Gastroesophageal sphincter (tissue), 4 donors: ENCODE measurements at regions not wholly inside any gene's neighbourhood (a gene's known extent, or its start where the extent isn't known, plus 50 kb on each side); places are given as distances from the start of the nearest gene placed in this dataset.

ENCODE experiments used
- ATAC-seq: fragments of 150-250 bp; one replicate; pipeline ENCODE4 v1.9.1; 2016; ENCODE audit warnings: mild to moderate bottlenecking, moderate library complexity
- H3K27ac ChIP-seq, 4 donors: fragments of 200-600 bp; sonication (generic) in 3 of 4; 1 replicate in 3 of 4; 2 replicates in 1 of 4; pipeline ENCODE4 v1.5.1; 2016 to 2019
- H3K27me3 ChIP-seq: fragments of 200-600 bp; sonication (generic); one replicate; pipeline ENCODE4 v1.5.1; 2019
- H3K36me3 ChIP-seq, 2 donors: fragments of 200-600 bp; sonication (generic); one replicate each; pipeline ENCODE4 v1.5.1; 2019; ENCODE audit warnings: control low read depth in 1 of 2
- H3K4me1 ChIP-seq, 3 donors: fragments of 200-600 bp; sonication (generic); 1 replicate in 2 of 3; 2 replicates in 1 of 3; pipeline ENCODE4 v1.5.1; 2016 to 2019; ENCODE audit warnings: control low read depth in 2 of 3
- H3K4me3 ChIP-seq, 2 donors: fragments of 200-600 bp; sonication (generic); one replicate each; pipeline ENCODE4 v1.5.1; 2019; ENCODE audit warnings: mild to moderate bottlenecking in 1 of 2, moderate library complexity in 1 of 2
- H3K9me3 ChIP-seq, 3 donors: fragments of 200-600 bp; sonication (generic); one replicate each; pipeline ENCODE4 v1.5.1; 2017 to 2019; ENCODE audit warnings: control low read depth in 2 of 3
- EP300 ChIP-seq: sonication (generic); formaldehyde crosslinking; IDR thresholded peaks from one replicate; pipeline ENCODE4 v1.6.1; 2017; ENCODE audit warnings: antibody characterized with exemption, mild to moderate bottlenecking
- POLR2A ChIP-seq, 2 donors: fragments of 450-650 bp; IDR thresholded peaks; one replicate each; pipeline ENCODE4 v1.6.1; 2017; ENCODE audit warnings: antibody characterized with exemption in 2 of 2, mild to moderate bottlenecking in 2 of 2, moderate library complexity in 1 of 2
- POLR2AphosphoS5 ChIP-seq: sonication (generic); formaldehyde crosslinking; IDR thresholded peaks from one replicate; pipeline ENCODE4 v1.6.1; 2017; ENCODE audit warnings: antibody characterized with exemption
- WGBS, 2 donors: methylation state at CpG; one replicate each; pipeline ENCODE4 v1.1.5; 2018; ENCODE audit warnings: low coverage in 1 of 2; 5-methylcytosine and 5-hydroxymethylcytosine counted together
- TF ChIP-seq, protein P1 (sequence below), 4 experiments: fragments of 200-600 bp in 2 of 4; fragments of 450-650 bp in 2 of 4; sonication (generic) in 1 of 4; IDR thresholded peaks; one replicate each; pipeline ENCODE4 v1.5.1; 2017 to 2019; ENCODE audit warnings: antibody characterized with exemption in 4 of 4, mild to moderate bottlenecking in 2 of 4, moderate library complexity in 2 of 4

DNA sequence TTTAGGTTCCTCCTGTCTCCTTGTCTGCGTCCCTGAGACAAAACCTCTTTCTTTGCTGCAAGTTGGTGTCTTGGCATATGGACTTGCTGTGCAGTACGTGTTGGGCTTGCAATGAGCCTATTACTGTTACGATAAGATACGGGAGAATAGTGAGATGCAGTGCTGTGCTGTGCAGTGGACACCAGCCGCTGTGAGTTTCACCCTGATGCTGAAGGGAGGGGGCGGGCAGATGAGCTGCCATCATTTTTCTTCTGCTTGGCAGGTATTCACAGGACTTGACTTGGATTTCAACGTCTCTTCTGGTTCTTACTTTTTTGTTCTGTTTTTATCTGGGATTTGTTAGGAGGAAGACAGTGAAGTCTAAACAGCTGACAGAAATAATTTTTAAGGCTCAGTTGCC is 257.1 kb upstream of the PITRM1 start:
- no peak for TF ChIP-seq POLR2A (IDR thresholded peaks at IDR 0.05)
- TF ChIP-seq, protein P1, sequence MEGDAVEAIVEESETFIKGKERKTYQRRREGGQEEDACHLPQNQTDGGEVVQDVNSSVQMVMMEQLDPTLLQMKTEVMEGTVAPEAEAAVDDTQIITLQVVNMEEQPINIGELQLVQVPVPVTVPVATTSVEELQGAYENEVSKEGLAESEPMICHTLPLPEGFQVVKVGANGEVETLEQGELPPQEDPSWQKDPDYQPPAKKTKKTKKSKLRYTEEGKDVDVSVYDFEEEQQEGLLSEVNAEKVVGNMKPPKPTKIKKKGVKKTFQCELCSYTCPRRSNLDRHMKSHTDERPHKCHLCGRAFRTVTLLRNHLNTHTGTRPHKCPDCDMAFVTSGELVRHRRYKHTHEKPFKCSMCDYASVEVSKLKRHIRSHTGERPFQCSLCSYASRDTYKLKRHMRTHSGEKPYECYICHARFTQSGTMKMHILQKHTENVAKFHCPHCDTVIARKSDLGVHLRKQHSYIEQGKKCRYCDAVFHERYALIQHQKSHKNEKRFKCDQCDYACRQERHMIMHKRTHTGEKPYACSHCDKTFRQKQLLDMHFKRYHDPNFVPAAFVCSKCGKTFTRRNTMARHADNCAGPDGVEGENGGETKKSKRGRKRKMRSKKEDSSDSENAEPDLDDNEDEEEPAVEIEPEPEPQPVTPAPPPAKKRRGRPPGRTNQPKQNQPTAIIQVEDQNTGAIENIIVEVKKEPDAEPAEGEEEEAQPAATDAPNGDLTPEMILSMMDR (IDR thresholded peaks at IDR 0.05): no peak
- H3K4me1 ChIP-seq: peaks cover 0 to 40% (median 6%) of the 10 kb centered on the region in 3 donors
- 3 to 51% methylated on average over 5 of the region's 7 CpGs for WGBS, 2 donors
- H3K4me3 ChIP-seq: no peak overlapping the region
- ATAC-seq: no peak
- H3K27ac ChIP-seq: peak overlapping the region in 2 of 4 donors; percentile 38 to 49
- no peaks in the 10 kb centered on the region for H3K9me3 ChIP-seq
- H3K36me3 ChIP-seq: no peaks in the 10 kb centered on the region
- H3K27me3 ChIP-seq: no peaks in the 10 kb centered on the region

DNA sequence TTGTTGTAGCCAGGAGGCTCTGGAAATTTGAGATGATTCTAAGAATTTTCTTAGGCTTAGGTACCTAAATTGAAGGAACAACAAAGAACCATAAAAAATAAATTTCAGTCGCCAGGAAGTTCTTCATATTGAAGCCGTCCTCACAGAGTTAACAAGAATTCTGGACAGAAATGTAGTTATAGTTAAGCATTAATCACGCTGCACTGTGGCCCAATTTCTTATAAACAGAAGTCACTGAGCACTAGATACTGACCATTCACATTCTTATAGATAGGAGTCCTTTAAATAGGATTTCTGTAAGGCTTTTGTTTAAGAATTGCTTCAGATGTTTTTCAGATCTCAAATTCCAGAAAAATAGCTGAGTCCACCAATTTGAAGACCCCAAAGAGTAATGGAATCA is 256.2 kb upstream of the PITRM1 start:
- Histone ChIP-seq H3K36me3 (no peaks in the 10 kb centered on the region), H3K4me1 (peaks cover 0 to 40% (median 6%) of the 10 kb centered on the region in 3 donors), H3K27me3 (no peaks in the 10 kb centered on the region), H3K9me3 (no peaks in the 10 kb centered on the region), H3K27ac (peak overlapping the region in 3 of 4 donors; percentile 9 to 75 (median 68)), H3K4me3 (no peak overlapping the region)
- TF ChIP-seq POLR2AphosphoS5 (no peak), POLR2A (IDR thresholded peaks at IDR 0.05) (no peak), EP300 (no peak)
- TF ChIP-seq, protein P1 (IDR thresholded peaks at IDR 0.05): no peak
- 74 to 84% methylated on average over 3 of the region's 3 CpGs for WGBS, 2 donors
- ATAC-seq: no peak

DNA sequence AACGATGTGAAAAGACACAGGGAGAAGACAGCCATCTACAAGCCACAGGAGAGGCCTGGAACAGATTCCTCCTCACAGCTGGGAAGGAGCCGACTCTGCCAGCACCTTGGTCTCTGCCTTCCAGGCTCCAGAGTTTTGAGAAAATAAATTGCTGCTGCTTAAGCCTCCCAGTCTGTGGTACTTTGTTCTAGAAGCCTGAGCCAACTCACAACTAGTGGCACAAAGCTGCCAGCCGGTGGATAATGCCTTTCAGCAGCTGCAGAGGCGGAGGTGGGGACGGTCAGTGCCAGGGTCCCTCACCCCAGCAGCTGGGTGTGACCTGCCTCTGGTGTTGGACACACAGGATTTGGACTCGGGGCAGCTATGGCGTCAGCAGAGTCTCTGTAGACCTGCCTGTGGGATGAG is 255.4 kb upstream of the PITRM1 start:
- ATAC-seq: no peak
- no peaks in the 10 kb centered on the region for H3K36me3 ChIP-seq
- H3K27ac ChIP-seq: peak overlapping the region in 3 of 4 donors; percentile 21 to 75 (median 68)
- WGBS, 2 donors: 40 to 44% methylated on average over 3 of the region's 7 CpGs
- H3K4me1 ChIP-seq: peaks cover 0 to 40% (median 6%) of the 10 kb centered on the region in 3 donors
- H3K27me3 ChIP-seq: no peaks in the 10 kb centered on the region
- no peaks in the 10 kb centered on the region for H3K9me3 ChIP-seq
- no peak for TF ChIP-seq POLR2AphosphoS5
- no peak for TF ChIP-seq POLR2A (IDR thresholded peaks at IDR 0.05)
- TF ChIP-seq EP300: no peak
- TF ChIP-seq, protein P1 (IDR thresholded peaks at IDR 0.05): no peak
- H3K4me3 ChIP-seq: no peak overlapping the region

DNA sequence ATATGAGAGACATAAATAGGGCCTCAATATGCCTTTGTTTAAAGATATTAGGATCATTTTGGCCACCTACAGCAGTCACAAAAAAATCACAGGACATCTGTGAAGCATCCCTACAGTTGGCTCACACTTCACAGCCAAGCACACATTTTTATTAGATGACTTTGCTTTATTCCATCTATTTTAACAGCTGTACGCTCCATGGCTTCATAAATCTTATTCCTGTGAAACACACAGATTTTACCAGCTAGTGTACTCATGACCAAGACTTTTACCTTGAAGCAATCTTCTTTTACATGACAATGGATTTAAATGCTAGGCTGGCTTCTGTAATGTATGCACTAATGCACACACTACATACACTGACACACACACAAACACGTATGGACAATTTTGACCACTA is 254.8 kb upstream of the PITRM1 start:
- no peaks in the 10 kb centered on the region for H3K9me3 ChIP-seq
- no peaks in the 10 kb centered on the region for H3K27me3 ChIP-seq
- H3K36me3 ChIP-seq: no peaks in the 10 kb centered on the region
- TF ChIP-seq POLR2A (IDR thresholded peaks at IDR 0.05) (no peak), POLR2AphosphoS5 (no peak), EP300 (no peak)
- TF ChIP-seq, protein P1 (IDR thresholded peaks at IDR 0.05): no peak
- no peak overlapping the region for H3K4me3 ChIP-seq
- peak overlapping the region in 2 of 4 donors; percentile 68 to 75 for H3K27ac ChIP-seq
- H3K4me1 ChIP-seq: peaks cover 0 to 40% (median 6%) of the 10 kb centered on the region in 3 donors
- no peak for ATAC-seq
- 58 to 69% methylated on average over 2 of the region's 2 CpGs for WGBS, 2 donors

DNA sequence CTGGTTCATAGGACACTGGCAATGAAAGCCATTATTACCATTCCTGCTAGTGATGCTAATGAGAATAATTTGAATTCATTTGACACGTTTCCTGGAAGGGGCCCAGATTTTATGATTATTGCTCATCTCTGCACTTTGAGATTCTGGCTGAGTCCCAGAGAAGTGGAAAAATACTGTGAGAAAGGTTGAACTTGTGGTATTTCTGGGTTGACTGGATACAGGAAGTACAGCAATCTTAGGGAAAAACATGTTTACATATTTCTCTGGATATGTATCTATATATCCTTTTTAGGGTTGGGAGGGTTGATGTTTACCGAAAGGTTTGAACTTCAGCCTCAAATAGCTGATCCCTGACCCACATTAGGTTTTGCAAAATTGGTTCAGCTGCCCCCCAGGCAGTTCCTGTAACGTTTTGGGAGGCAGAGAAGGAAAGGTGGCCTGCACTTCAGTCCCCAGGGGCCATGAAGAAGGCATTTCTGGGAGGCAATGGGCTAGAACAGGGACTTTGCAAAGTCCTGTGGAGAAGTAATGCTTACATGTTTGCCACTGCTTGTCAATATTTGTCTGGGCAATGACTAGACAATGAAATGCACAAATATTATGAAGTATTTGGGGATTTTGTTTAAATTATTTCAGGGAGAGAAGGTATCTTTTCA is 253.7 kb upstream of the PITRM1 start:
- no peak for ATAC-seq
- 40 to 44% methylated on average over 3 of the region's 3 CpGs for WGBS, 2 donors
- H3K27ac ChIP-seq: peak overlapping the region; percentile 16 to 54 (median 40)
- H3K27me3 ChIP-seq: no peaks in the 10 kb centered on the region
- peaks cover 0 to 40% (median 6%) of the 10 kb centered on the region in 3 donors for H3K4me1 ChIP-seq
- no peaks in the 10 kb centered on the region for H3K9me3 ChIP-seq
- no peaks in the 10 kb centered on the region for H3K36me3 ChIP-seq
- TF ChIP-seq, protein P1 (IDR thresholded peaks at IDR 0.05): no peak
- TF ChIP-seq POLR2A (IDR thresholded peaks at IDR 0.05) (no peak), EP300 (no peak), POLR2AphosphoS5 (peak; percentile 63)
- no peak overlapping the region for H3K4me3 ChIP-seq
